CD14-positive monocyte (primary cell): ENCODE measurements at regions not wholly inside any gene's neighbourhood (a gene's known extent, or its start where the extent isn't known, plus 50 kb on each side); places are given as distances from the start of the nearest gene placed in this dataset.

Source experiments
- DNase-seq, 3 donors: peaks; one replicate each; pipeline ENCODE4 v3.0.0-alpha.2; 2011 to 2022
- H2AFZ ChIP-seq: 2 replicates; pipeline ENCODE4 v1.6.0; 2012; ENCODE audit warnings: mild to moderate bottlenecking, low read depth, low read length, inconsistent platforms; ENCODE audit not compliant: insufficient read depth, poor library complexity, severe bottlenecking
- H3K27ac ChIP-seq, 2 donors: 1 replicate in 1 of 2; 2 replicates in 1 of 2; pipeline ENCODE4 v1.5.1; 2012 to 2013; ENCODE audit warnings: low read length in 2 of 2, control low read depth in 1 of 2, inconsistent platforms in 1 of 2, low read depth in 1 of 2, mild to moderate bottlenecking in 1 of 2
- H3K27me3 ChIP-seq, 2 donors: one replicate each; pipeline versions ENCODE4 v1.6.0 to v1.6.1; 2011 to 2013; ENCODE audit warnings: low read length in 2 of 2; ENCODE audit not compliant: control insufficient read depth in 2 of 2, insufficient read depth in 2 of 2
- H3K36me3 ChIP-seq, 2 donors: replicated peaks in 1 of 2; 1 replicate in 1 of 2; 2 replicates in 1 of 2; pipeline versions ENCODE4 v1.5.1 to v1.6.1; 2012 to 2013; ENCODE audit warnings: low read length in 2 of 2, control low read depth in 1 of 2, inconsistent platforms in 1 of 2, mild to moderate bottlenecking in 1 of 2; ENCODE audit not compliant: insufficient read depth in 2 of 2, control insufficient read depth in 1 of 2
- H3K4me1 ChIP-seq, 2 donors: 1 replicate in 1 of 2; 2 replicates in 1 of 2; pipeline versions ENCODE4 v1.5.1 to v1.6.1; 2012 to 2013; ENCODE audit warnings: low read length in 2 of 2, control low read depth in 1 of 2, inconsistent platforms in 1 of 2, mild to moderate bottlenecking in 1 of 2, moderate library complexity in 1 of 2; ENCODE audit not compliant: insufficient read depth in 2 of 2, control insufficient read depth in 1 of 2
- H3K4me2 ChIP-seq: replicated peaks from 2 replicates; pipeline ENCODE3; 2012; ENCODE audit warnings: low read length, moderate library complexity, mild to moderate bottlenecking; ENCODE audit not compliant: poor library complexity, severe bottlenecking; ENCODE audit errors: extremely low read depth
- H3K4me3 ChIP-seq, 3 experiments: fragments of 200-600 bp in 1 of 3; sonication (generic) in 1 of 3; replicated peaks in 1 of 3; 1 replicate in 2 of 3; 2 replicates in 1 of 3; pipeline ENCODE4 v1.5.1; 2011 to 2013; ENCODE audit warnings: low read length in 3 of 3, mild to moderate bottlenecking in 3 of 3, control low read depth in 2 of 3, low read depth in 2 of 3, inconsistent platforms in 1 of 3, moderate library complexity in 1 of 3
- H3K79me2 ChIP-seq: 2 replicates; pipeline ENCODE4 v1.6.0; 2012; ENCODE audit warnings: mild to moderate bottlenecking, control low read depth, inconsistent platforms, low read length, moderate library complexity; ENCODE audit not compliant: insufficient read depth
- H3K9ac ChIP-seq: 2 replicates; pipeline ENCODE4 v1.6.0; 2017; ENCODE audit warnings: low read length, mild to moderate bottlenecking; ENCODE audit not compliant: insufficient read depth, poor library complexity, severe bottlenecking
- H3K9me3 ChIP-seq, 2 donors: replicated peaks in 1 of 2; 1 replicate in 1 of 2; 2 replicates in 1 of 2; pipeline versions ENCODE4 v1.5.1 to v1.6.1; 2012 to 2013; ENCODE audit warnings: low read length in 2 of 2, control low read depth in 1 of 2; ENCODE audit not compliant: control insufficient read depth in 1 of 2, insufficient read depth in 1 of 2
- H4K20me1 ChIP-seq: 2 replicates; pipeline ENCODE4 v1.6.0; 2012; ENCODE audit warnings: mild to moderate bottlenecking, low read length, control low read depth, moderate library complexity; ENCODE audit not compliant: insufficient read depth
- H3K27ac Mint-ChIP-seq, 7 donors: one replicate each; pipeline ENCODE4 v1.8.0; 2020; ENCODE audit warnings: mild to moderate bottlenecking in 7 of 7, mixed read lengths in 7 of 7, moderate library complexity in 6 of 7, inconsistent platforms in 2 of 7
- H3K27me3 Mint-ChIP-seq, 3 donors: one replicate each; pipeline ENCODE4 v1.8.0; 2021 to 2022; ENCODE audit warnings: low read depth in 3 of 3, mild to moderate bottlenecking in 3 of 3, mixed read lengths in 3 of 3, moderate library complexity in 3 of 3, inconsistent platforms in 1 of 3
- H3K36me3 Mint-ChIP-seq, 2 donors: one replicate each; pipeline ENCODE4 v1.8.0; 2020; ENCODE audit warnings: mixed read lengths in 2 of 2, inconsistent platforms in 1 of 2, mild to moderate bottlenecking in 1 of 2
- H3K4me1 Mint-ChIP-seq: one replicate; pipeline ENCODE4 v1.8.0; 2020; ENCODE audit warnings: mild to moderate bottlenecking, mixed read lengths
- H3K4me3 Mint-ChIP-seq, 2 donors: one replicate each; pipeline ENCODE4 v1.8.0; 2020; ENCODE audit warnings: mild to moderate bottlenecking in 2 of 2, mixed read lengths in 2 of 2, moderate library complexity in 1 of 2
- H3K9me3 Mint-ChIP-seq, 7 donors: one replicate each; pipeline ENCODE4 v1.8.0; 2020 to 2022; ENCODE audit warnings: mixed read lengths in 7 of 7, mild to moderate bottlenecking in 6 of 7, moderate library complexity in 6 of 7, inconsistent platforms in 2 of 7
- CTCF ChIP-seq: fragments of 200-600 bp; IDR thresholded peaks from one replicate; pipeline ENCODE4 v1.8.0; 2022; ENCODE audit warnings: antibody characterized with exemption, mild to moderate bottlenecking
- WGBS: methylation state at CpG from one replicate; pipeline ENCODE4 v1.1.5; 2013; ENCODE audit warnings: missing lambda C conversion rate; ENCODE audit not compliant: insufficient coverage; 5-methylcytosine and 5-hydroxymethylcytosine counted together
- intact Hi-C, 2 donors: fragments of 100-400 bp; cut with micrococcal nuclease; formaldehyde crosslinking; loops; one replicate each; pipeline versions ENCODE4 v1.15.0 to v1.15.1; 2023

GRCh38 chr18:11308499-11308898 lies 159.1 kb upstream of the PIEZO2 start:
- 28% methylated on average over 5 of the region's 5 CpGs for WGBS
- no peak overlapping the region for H3K27ac Mint-ChIP-seq
- peak overlapping the region; percentile 35 for H2AFZ ChIP-seq

GRCh38 chr18:11307716-11308115 lies 158.3 kb upstream of the PIEZO2 start:
- Histone ChIP-seq H3K4me3 (no peak overlapping the region), H3K4me2 (no peak overlapping the region), H3K9ac (no peak overlapping the region), H3K27me3 (no peaks in the 10 kb centered on the region), H3K27ac (no peak overlapping the region), H4K20me1 (no peaks in the 10 kb centered on the region), H3K79me2 (no peaks in the 10 kb centered on the region), H3K9me3 (peaks cover 0 to 5% of the 10 kb centered on the region in 2 donors), H2AFZ (no peak overlapping the region), H3K4me1 (peaks cover 0 to 5% of the 10 kb centered on the region in 2 donors), H3K36me3 (no peaks in the 10 kb centered on the region)
- no peaks in the 10 kb centered on the region for H3K36me3 Mint-ChIP-seq
- peaks cover 0 to 2% (median 0%) of the 10 kb centered on the region in 3 donors for H3K27me3 Mint-ChIP-seq
- 90% methylated on average over 2 of the region's 2 CpGs for WGBS
- H3K9me3 Mint-ChIP-seq: peaks cover 3 to 8% (median 5%) of the 10 kb centered on the region in 7 donors
- no peak overlapping the region for H3K4me3 Mint-ChIP-seq
- H3K4me1 Mint-ChIP-seq: peaks cover 8% of the 10 kb centered on the region
- TF ChIP-seq CTCF: no peak
- intact Hi-C loops: no loop called here
- no peak for DNase-seq
- no peak overlapping the region for H3K27ac Mint-ChIP-seq

More at GRCh38 chr18:11308499-11308898, 159.1 kb upstream of the PIEZO2 start:
- Histone ChIP-seq H3K4me3 (no peak overlapping the region), H3K9ac (no peak overlapping the region), H3K4me1 (peaks cover 0 to 5% of the 10 kb centered on the region in 2 donors), H4K20me1 (no peaks in the 10 kb centered on the region), H3K4me2 (no peak overlapping the region), H3K9me3 (no peaks in the 10 kb centered on the region), H3K27me3 (no peaks in the 10 kb centered on the region), H3K36me3 (no peaks in the 10 kb centered on the region), H3K27ac (no peak overlapping the region), H3K79me2 (no peaks in the 10 kb centered on the region)
- Mint-ChIP-seq H3K36me3 (no peaks in the 10 kb centered on the region), H3K4me1 (peaks cover 8% of the 10 kb centered on the region), H3K27me3 (peaks cover 0 to 2% (median 0%) of the 10 kb centered on the region in 3 donors), H3K4me3 (peak overlapping the region in 1 of 2 donors; percentile 54), H3K9me3 (peaks cover 0 to 3% (median 0%) of the 10 kb centered on the region in 7 donors)
- TF ChIP-seq CTCF: no peak
- peak in 1 of 3 donors; percentile 7 for DNase-seq
- intact Hi-C loops: no loop called here
